ENCODE measurements at regions not wholly inside any gene's neighbourhood (a gene's known extent, or its start where the extent isn't known, plus 50 kb on each side); places are given as distances from the start of the nearest gene placed in this dataset.

GRCh38 chr2:203813684-203814083 is 53.9 kb upstream of the CTLA4 start:
- TF ChIP-seq CTCF (IDR thresholded peaks at IDR 0.05; ENCODE audit: insufficient read depth, low read depth, low read length) (no peak), EZH2 (IDR thresholded peaks at IDR 0.05; ENCODE audit: insufficient read depth, low read length) (no peak)

Data from astrocyte (in vitro differentiated cells and primary cell).